ENCODE measurements at regions not wholly inside any gene's neighbourhood (a gene's known extent, or its start where the extent isn't known, plus 50 kb on each side); places are given as distances from the start of the nearest gene placed in this dataset.

GRCh38 chr14:76306131-76306530 is 69.8 kb upstream of the ESRRB start:
- no peak for DNase-seq (ENCODE audit: low read depth in 2 of 2)

- no peak for DNase-seq (ENCODE audit: low read depth in 2 of 2)
Observed at GRCh38 chr14:76307786-76308780, 67.9 kb upstream of the ESRRB start.

- no peak for DNase-seq (ENCODE audit: low read depth in 2 of 2)
Observed at GRCh38 chr14:76309572-76310162, 66.3 kb upstream of the ESRRB start.

GRCh38 chr14:76311079-76311758 is 64.7 kb upstream of the ESRRB start:
- DNase-seq (ENCODE audit: low read depth in 2 of 2), result no peak

- DNase-seq (ENCODE audit: low read depth in 2 of 2), result no peak
Observed at GRCh38 chr14:76312821-76313220, 63.1 kb upstream of the ESRRB start.

- no peak for DNase-seq (ENCODE audit: low read depth in 2 of 2)
Observed at GRCh38 chr14:76313303-76313702, 62.6 kb upstream of the ESRRB start.

GRCh38 chr14:76313852-76314251 is 62.1 kb upstream of the ESRRB start:
- no peak for DNase-seq (ENCODE audit: low read depth in 2 of 2)

- DNase-seq (ENCODE audit: low read depth in 2 of 2), result no peak
Observed at GRCh38 chr14:76314521-76315034, 61.4 kb upstream of the ESRRB start.

- DNase-seq (ENCODE audit: low read depth in 2 of 2), result no peak
Observed at GRCh38 chr14:76320486-76320885, 55.5 kb upstream of the ESRRB start.

GRCh38 chr14:76320975-76321374 is 55.0 kb upstream of the ESRRB start:
- DNase-seq (ENCODE audit: low read depth in 2 of 2), result no peak

GRCh38 chr14:76322594-76323220 is 53.2 kb upstream of the ESRRB start:
- DNase-seq (ENCODE audit: low read depth in 2 of 2), result no peak

GRCh38 chr14:76323331-76324050 is 52.4 kb upstream of the ESRRB start:
- no peak for DNase-seq (ENCODE audit: low read depth in 2 of 2)

GRCh38 chr14:76324133-76324532 is 51.8 kb upstream of the ESRRB start:
- no peak for DNase-seq (ENCODE audit: low read depth in 2 of 2)

Measured in stimulated activated CD4-positive, alpha-beta T cell treated with anti-CD3 and anti-CD28 coated beads, Interleukin-1b, Interleukin-23, amount 100 ng/mL, for 4 hours (primary cell).